Fibroblast of mammary gland (primary cell): ENCODE measurements at regions not wholly inside any gene's neighbourhood (a gene's known extent, or its start where the extent isn't known, plus 50 kb on each side); places are given as distances from the start of the nearest gene placed in this dataset.
A peak's percentile ranks its signal among the peaks of the same experiment; 100 is the strongest.

Experiments
- DNase-seq: peaks from one replicate; pipeline ENCODE4 v3.0.0-alpha.2; 2010; ENCODE audit warnings: low read depth
- H3K4me3 ChIP-seq: 2 replicates; pipeline ENCODE4 v1.5.1; 2011; ENCODE audit warnings: low read depth, mild to moderate bottlenecking, low read length, moderate library complexity; ENCODE audit not compliant: control insufficient read depth
- CTCF ChIP-seq: conservative IDR thresholded peaks from 2 replicates; pipeline ENCODE4 v1.5.1; 2011; ENCODE audit warnings: low read depth, low read length, inconsistent platforms; ENCODE audit not compliant: control insufficient read depth, insufficient read depth

- no peak for DNase-seq
Measured at GRCh38 chr3:76387000-76387399, 601.7 kb upstream of the ZNF717 start.

GRCh38 chr3:76400141-76400540 is 614.8 kb upstream of the ZNF717 start:
- no peak for DNase-seq
- no peak overlapping the region for H3K4me3 ChIP-seq
- no peak for TF ChIP-seq CTCF

More at GRCh38 chr3:76387000-76387399, 601.7 kb upstream of the ZNF717 start:
- no peak for TF ChIP-seq CTCF
- no peak overlapping the region for H3K4me3 ChIP-seq

GRCh38 chr3:76402926-76403325 is 617.6 kb upstream of the ZNF717 start:
- H3K4me3 ChIP-seq, result no peak overlapping the region
- TF ChIP-seq CTCF, result no peak
- DNase-seq, result no peak

GRCh38 chr3:76403556-76403955 is 618.2 kb upstream of the ZNF717 start:
- no peak overlapping the region for H3K4me3 ChIP-seq
- DNase-seq, result peak; percentile 3
- TF ChIP-seq CTCF, result no peak

GRCh38 chr3:76405196-76405595 is 619.8 kb upstream of the ZNF717 start:
- no peak for TF ChIP-seq CTCF
- peak; percentile 5 for DNase-seq
- no peak overlapping the region for H3K4me3 ChIP-seq

GRCh38 chr3:76410762-76411281 is 625.5 kb upstream of the ZNF717 start:
- no peak overlapping the region for H3K4me3 ChIP-seq
- DNase-seq, result no peak
- no peak for TF ChIP-seq CTCF

- no peak for TF ChIP-seq CTCF
- no peak for DNase-seq
- no peak overlapping the region for H3K4me3 ChIP-seq
Measured at GRCh38 chr3:76415384-76415783, 624.5 kb upstream of the ROBO2 start.
